HG03066 (cell line): ENCODE measurements at regions not wholly inside any gene's neighbourhood (a gene's known extent, or its start where the extent isn't known, plus 50 kb on each side); places are given as distances from the start of the nearest gene placed in this dataset.
"Not testable (repeated sequence)": the region's sequence is repeated elsewhere in the genome, so short reads cannot be mapped to it uniquely, and the experiment has no call there.

Experiments
- ATAC-seq: cut with Tn5 transposase; IDR thresholded peaks from one replicate; pipeline ENCODE4 v1.9.1; 2021; ENCODE audit warnings: low read depth; ENCODE audit not compliant: unreplicated experiment

DNA sequence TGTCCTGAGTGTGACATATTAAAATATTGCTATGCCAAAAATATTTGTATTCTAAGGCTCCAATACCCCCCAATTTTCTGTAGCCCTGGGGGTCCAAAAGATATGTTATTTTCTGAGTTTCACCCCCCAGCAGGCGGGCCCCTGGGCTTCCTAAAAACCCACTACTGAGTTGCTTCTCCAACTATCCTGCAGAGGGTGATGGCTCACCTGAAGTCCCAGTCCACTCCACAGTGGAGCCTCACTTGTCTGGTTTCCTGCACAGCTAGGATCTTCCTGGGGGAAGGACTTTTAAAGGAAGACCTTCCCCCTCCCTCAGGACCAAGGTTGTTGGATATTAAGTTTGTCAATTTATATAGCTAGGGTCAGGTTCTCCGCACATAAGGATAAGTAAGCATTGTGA is 1181.4 kb downstream of the ROBO2 start:
- ATAC-seq: no peak

DNA sequence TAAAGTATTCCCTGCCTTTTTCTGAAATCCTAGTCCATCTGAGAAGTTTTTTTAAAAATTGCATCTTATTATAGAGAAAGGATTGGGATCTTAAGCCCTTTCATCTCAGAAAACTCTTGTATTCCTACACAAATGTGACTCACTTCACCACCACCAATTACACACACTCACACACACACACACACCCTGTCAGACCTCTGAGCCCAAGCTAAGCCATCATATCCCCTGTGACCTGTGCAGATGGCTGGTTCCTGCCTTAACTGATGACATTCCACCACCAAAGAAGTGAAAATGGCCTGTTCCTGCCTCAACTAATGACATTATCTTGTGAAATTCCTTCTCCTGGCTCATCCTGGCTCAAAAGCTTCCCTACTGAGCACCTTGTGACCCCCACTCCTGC is 1181.9 kb downstream of the ROBO2 start:
- ATAC-seq: no peak

DNA sequence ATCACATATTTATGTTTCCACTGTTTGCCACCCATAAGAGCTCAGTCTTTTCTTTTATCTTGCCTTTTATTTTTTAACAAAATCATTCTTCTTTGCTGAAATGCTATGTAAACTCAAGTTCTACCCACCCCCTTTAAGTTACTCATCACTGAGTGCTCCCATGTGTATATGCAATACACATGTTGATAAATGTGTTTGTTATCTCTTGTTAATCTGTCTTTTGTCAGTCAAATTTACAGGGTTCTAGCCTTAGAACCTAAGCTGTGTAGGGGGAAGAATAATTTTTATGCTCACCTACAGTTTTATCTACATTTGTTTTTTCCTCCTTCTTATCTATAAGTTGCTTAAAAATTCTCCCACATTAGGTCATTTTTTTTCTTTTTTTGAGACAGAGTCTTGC is 1195.9 kb downstream of the ROBO2 start:
- no peak for ATAC-seq

- ATAC-seq: no peak
These were observed 1198.9 kb downstream of the ROBO2 start for GRCh38 chr3:78238811-78239210.

DNA sequence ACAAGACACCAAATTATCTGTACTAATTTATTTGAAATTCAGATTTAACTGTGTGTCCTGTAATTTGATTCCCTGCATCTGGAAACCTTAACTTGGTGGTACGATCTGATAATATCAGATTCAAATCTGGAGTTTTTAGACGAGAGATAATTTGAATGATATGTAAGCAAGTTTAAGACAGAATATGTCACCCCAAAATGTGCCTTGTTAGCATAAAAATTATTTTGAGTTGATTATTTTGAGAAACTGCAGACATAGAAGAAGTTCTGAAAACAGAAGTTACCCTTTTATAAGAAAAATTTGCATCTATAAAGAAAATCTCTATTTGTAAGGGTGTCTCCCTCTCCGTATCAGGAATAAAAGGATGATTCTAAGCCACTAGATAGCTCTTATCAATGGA is 1202.8 kb downstream of the ROBO2 start:
- ATAC-seq: no peak

GRCh38 chr3:78244136-78244535 is 1204.2 kb downstream of the ROBO2 start:
- ATAC-seq: no peak

GRCh38 chr3:78249294-78249693 is 1209.4 kb downstream of the ROBO2 start:
- no peak for ATAC-seq

DNA sequence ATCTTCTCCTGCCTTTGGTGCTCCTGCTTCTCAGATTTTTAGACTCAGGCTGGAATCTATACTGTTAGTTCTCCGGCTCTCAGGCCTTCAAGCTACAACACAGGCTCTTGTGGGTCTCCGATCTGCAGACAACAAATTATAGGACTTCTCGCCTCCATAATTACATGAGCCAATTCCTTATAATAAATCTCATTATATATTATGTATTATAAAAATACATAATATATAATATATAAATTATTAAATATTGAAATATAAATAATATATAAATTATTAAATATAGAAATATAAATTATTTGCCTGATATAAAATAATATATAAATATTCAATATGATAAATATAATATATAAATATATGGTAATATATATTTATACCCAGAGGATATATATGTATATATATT is 1214.0 kb downstream of the ROBO2 start:
- no peak for ATAC-seq

- no peak for ATAC-seq
These were observed 1215.5 kb downstream of the ROBO2 start for GRCh38 chr3:78255403-78255802.

- ATAC-seq: no peak
These were observed 1216.2 kb downstream of the ROBO2 start for GRCh38 chr3:78256123-78256522.

DNA sequence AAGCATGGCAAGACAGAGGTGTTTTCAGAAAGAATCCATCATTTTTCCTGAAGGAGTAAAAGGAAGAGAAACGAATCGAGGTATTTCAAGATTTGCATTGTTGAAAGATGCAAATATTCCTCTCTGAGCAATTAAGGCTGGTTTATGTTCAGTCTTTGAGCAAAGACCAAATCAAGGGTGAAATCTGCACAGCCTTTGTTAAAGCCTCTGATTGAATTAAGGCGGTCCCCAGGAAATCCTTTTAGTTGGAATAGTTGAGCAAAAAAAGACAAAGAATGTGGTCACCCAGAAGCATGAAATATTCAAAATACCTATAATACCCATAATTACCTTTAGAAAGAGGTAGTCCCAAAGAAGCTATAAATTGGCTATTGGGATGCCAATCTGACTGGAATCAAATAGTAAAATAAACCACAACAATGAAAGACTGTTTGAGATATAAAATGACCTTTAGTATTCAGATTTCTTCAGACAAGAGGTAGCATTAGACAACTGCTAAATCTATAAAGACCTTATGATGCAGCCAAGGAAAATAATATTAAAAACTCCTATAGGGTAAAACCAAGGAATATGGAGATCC is 1218.1 kb downstream of the ROBO2 start:
- ATAC-seq: no peak

DNA sequence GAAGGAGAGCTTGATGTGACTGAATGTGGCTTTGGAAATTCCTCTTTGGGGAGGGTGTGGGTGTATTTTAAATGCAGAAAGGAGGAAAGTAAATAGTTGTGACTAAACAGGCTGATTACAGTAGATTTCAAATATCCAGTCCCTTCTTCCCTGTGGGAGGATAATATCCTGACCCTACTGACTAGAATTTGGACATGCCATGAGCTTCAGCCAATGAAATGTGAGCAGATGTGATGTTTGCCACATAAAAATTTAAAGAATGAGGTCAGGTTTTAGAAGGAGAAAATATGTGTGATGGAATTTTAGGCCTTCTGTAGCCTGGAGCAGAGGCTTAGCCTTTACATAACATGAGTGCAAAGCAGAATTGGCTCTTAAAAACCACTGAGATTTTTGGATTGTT is 1218.9 kb downstream of the ROBO2 start:
- no peak for ATAC-seq

GRCh38 chr3:78260388-78260787 is 1220.5 kb downstream of the ROBO2 start:
- no peak for ATAC-seq

DNA sequence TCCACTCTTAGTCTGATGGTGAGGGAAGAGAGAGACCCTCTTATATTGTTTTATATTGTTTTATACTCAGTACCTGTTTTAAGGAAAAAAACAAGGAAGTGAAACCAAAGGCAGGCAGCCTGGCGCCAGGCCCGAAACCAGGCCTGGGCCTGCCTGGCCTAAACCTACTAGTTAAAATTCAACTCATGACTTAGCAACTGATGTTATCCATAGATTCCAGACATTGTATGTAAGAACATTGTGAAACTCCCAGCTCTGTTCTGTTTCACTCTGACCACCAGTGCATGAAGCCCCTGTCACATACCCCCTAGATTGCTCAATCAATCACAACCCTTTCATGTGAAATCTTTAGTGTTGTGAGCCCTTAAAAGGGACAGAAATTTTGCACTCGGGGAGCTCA is 1226.7 kb downstream of the ROBO2 start:
- ATAC-seq: not testable (repeated sequence)

GRCh38 chr3:78267235-78267634 is 1227.3 kb downstream of the ROBO2 start:
- ATAC-seq: no peak

- no peak for ATAC-seq
These were observed 1228.2 kb downstream of the ROBO2 start for GRCh38 chr3:78268087-78268486.

- ATAC-seq: no peak
These were observed 1229.1 kb downstream of the ROBO2 start for GRCh38 chr3:78268716-78269668.

- ATAC-seq: no peak
These were observed 1233.4 kb downstream of the ROBO2 start for GRCh38 chr3:78273326-78273725.

- no peak for ATAC-seq
These were observed 1234.7 kb downstream of the ROBO2 start for GRCh38 chr3:78274475-78275065.

DNA sequence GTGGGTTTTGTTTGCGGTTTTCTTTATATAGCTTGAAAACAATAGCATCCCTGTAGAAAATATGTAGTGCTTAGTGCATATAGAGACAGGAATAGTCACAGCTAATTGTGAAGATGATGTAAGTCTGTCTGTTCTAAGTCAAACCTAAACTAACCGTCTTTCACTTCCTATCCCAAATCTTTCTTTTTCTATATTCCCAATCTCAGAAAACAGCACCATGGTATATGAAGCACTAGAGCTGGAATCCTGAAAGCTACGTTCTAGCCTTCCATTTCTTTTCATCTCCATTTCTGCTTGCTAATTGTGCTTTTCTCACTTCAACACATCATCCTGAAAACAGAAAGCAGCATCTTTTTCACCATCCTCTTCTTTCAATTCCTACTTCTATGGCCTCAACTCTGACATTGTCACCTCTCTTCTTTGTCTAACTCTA is 1235.5 kb downstream of the ROBO2 start:
- ATAC-seq: no peak

DNA sequence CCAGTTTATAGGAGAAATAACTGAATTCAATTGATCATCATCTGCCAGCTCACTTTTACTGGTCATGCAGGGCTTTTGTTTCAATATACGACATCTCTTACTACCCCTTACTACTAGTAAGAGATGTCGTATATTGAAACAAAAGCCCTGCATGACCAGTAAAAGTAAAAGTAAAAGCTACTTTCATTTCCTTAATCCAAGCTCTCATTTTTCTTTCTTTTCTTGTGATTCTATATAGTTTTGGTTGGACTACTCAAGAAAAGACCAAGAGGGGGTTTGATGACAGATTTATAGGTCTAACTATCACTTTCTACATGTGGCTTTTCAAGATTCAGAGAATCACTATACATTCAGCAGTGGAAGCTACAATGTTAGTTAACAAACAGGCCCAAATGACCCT is 1237.3 kb downstream of the ROBO2 start:
- ATAC-seq: no peak

GRCh38 chr3:78277801-78278200 is 1237.9 kb downstream of the ROBO2 start:
- no peak for ATAC-seq
